K562 (cell line): ENCODE measurements at regions not wholly inside any gene's neighbourhood (a gene's known extent, or its start where the extent isn't known, plus 50 kb on each side); places are given as distances from the start of the nearest gene placed in this dataset.

Experiments used
- ATAC-seq: fragments of 200-7000 bp; cut with Tn5 transposase; 3 replicates; pipeline ENCODE4 v1.9.1; 2020; ENCODE audit warnings: moderate library complexity
- BruUV-seq: library from RNA; stranded (reverse); fragments of 400-500 nt; replicated peaks from 2 replicates; lab custom pipeline; 2021; lab: Mats Ljungman, UMichigan
- CTCF ChIA-PET: fragments of 300-600 bp; formaldehyde crosslinking; extraction: SDS; loops from one replicate; lab custom pipeline; 2021; ENCODE audit warnings: low intra/inter-chr PET ratio; lab: Yijun Ruan, JAX
- POLR2A ChIA-PET: fragments of 300-600, 350-650 bp; sonication (Branson Sonifier 250); formaldehyde crosslinking; extraction: SDS; loops from one replicate; lab custom pipeline; 2021; ENCODE audit warnings: antibody characterized with exemption, inconsistent platforms; lab: Yijun Ruan, JAX
- DNase-seq, 4 experiments: peaks; one replicate each; pipeline versions ENCODE4 v3.0.0 to v3.0.0-alpha.2; 2011 to 2018; ENCODE audit warnings: low spot score in 3 of 4, mixed read lengths in 3 of 4; ENCODE audit errors: extremely low read depth in 1 of 4
- FAIRE-seq: peaks from 2 replicates; lab custom pipeline; 2011; peaks lifted over from hg19 to GRCh38; lab: Jason Lieb, UNC
- H2AFZ ChIP-seq: 2 replicates; pipeline ENCODE4 v1.6.0; 2011; ENCODE audit warnings: low read depth, low read length, control low read depth, inconsistent platforms
- H3K27ac ChIP-seq: fragments of 200-600 bp; 3 replicates; pipeline ENCODE4 v1.8.0; 2011; ENCODE audit warnings: low read depth, mild to moderate bottlenecking, control low read depth, inconsistent platforms, low read length, moderate library complexity, mixed read lengths; ENCODE audit errors: extremely low read depth
- H3K27me3 ChIP-seq, 2 experiments: fragments of 300-600 bp in 1 of 2; 2 replicates in 1 of 2; 3 replicates in 1 of 2; pipeline versions ENCODE4 v1.6.0 to v1.8.0; 2011; ENCODE audit warnings: inconsistent platforms in 2 of 2, low read length in 2 of 2, mild to moderate bottlenecking in 1 of 2, mixed read lengths in 1 of 2, moderate library complexity in 1 of 2; ENCODE audit not compliant: control insufficient read depth in 2 of 2, insufficient read depth in 2 of 2
- H3K36me3 ChIP-seq: fragments of 300-600 bp; 3 replicates; pipeline ENCODE4 v1.8.0; 2011; ENCODE audit warnings: mild to moderate bottlenecking, low read length, inconsistent platforms; ENCODE audit not compliant: control insufficient read depth, insufficient read depth
- H3K4me1 ChIP-seq, 2 experiments: fragments of 200-600 bp in 1 of 2; replicated peaks in 1 of 2; 2 replicates in 1 of 2; 3 replicates in 1 of 2; pipeline versions ENCODE4 v1.5.1 to v1.8.0; 2011; ENCODE audit warnings: inconsistent platforms in 2 of 2, low read length in 2 of 2, mild to moderate bottlenecking in 1 of 2, mixed read lengths in 1 of 2, moderate library complexity in 1 of 2; ENCODE audit not compliant: control insufficient read depth in 2 of 2, insufficient read depth in 2 of 2
- H3K4me2 ChIP-seq: 2 replicates; pipeline ENCODE4 v1.6.1; 2011; ENCODE audit warnings: low read length, control low read depth, inconsistent platforms, mixed read lengths; ENCODE audit not compliant: insufficient read depth
- H3K4me3 ChIP-seq: fragments of 200-600 bp; sonication (generic), shearing (Covaris generic); 2 replicates; pipeline ENCODE4 v1.5.1; 2016; ENCODE audit warnings: control low read depth, inconsistent platforms
- H3K79me2 ChIP-seq: fragments of 200-600 bp; 3 replicates; pipeline ENCODE4 v1.8.0; 2011; ENCODE audit warnings: low read length, inconsistent platforms; ENCODE audit not compliant: control insufficient read depth, insufficient read depth
- H3K9ac ChIP-seq, 2 experiments: 2 replicates each; pipeline versions ENCODE4 v1.6.0 to v1.6.1; 2011; ENCODE audit warnings: low read depth in 2 of 2, low read length in 2 of 2, control low read depth in 1 of 2, inconsistent platforms in 1 of 2, mild to moderate bottlenecking in 1 of 2, mixed read lengths in 1 of 2; ENCODE audit not compliant: insufficient read depth in 1 of 2
- H3K9me1 ChIP-seq: one replicate; pipeline ENCODE4 v1.6.0; 2011; ENCODE audit warnings: inconsistent platforms, mild to moderate bottlenecking, low read length, moderate library complexity; ENCODE audit not compliant: control insufficient read depth, insufficient read depth
- H3K9me3 ChIP-seq: replicated peaks from 2 replicates; pipeline ENCODE4 v1.5.1; 2011; ENCODE audit warnings: low read depth, low read length, inconsistent platforms; ENCODE audit not compliant: control insufficient read depth, insufficient read depth
- H4K20me1 ChIP-seq: replicated peaks from 2 replicates; pipeline ENCODE4 v1.6.1; 2011; ENCODE audit warnings: low read length, inconsistent platforms, mixed read lengths; ENCODE audit not compliant: control insufficient read depth, insufficient read depth
- ARID3B ChIP-seq: fragments of 250-450 bp; sonication (Bioruptor Pico); IDR thresholded peaks from 2 replicates; pipeline ENCODE4 v1.4.0; 2020; ENCODE audit warnings: borderline replicate concordance
- FOXM1 ChIP-seq, 2 experiments: fragments of 450-650 bp in 1 of 2; sonication (generic) in 1 of 2; formaldehyde crosslinking in 1 of 2; IDR thresholded peaks; 2 replicates each; pipeline versions ENCODE4 v1.6.1 to v1.9.0; 2017 to 2022; ENCODE audit warnings: low read depth in 2 of 2, mild to moderate bottlenecking in 2 of 2, missing genetic modification reagents in 1 of 2, moderate library complexity in 1 of 2
- HMBOX1 ChIP-seq: sonication (generic); IDR thresholded peaks from 2 replicates; pipeline ENCODE4 v1.6.1; 2016
- KDM2B ChIP-seq: fragments of 250-450 bp; sonication (Bioruptor Pico); IDR thresholded peaks from 2 replicates; pipeline ENCODE4 v1.8.0; 2021; ENCODE audit warnings: mild to moderate bottlenecking, moderate library complexity
- NR1H2 ChIP-seq: sonication (generic); formaldehyde crosslinking; IDR thresholded peaks from 2 replicates; pipeline ENCODE4 v1.4.0; 2020; ENCODE audit warnings: mild to moderate bottlenecking, missing genetic modification reagents
- NR2F6 ChIP-seq: fragments of 450-650 bp; formaldehyde crosslinking; IDR thresholded peaks from 2 replicates; pipeline ENCODE4 v1.4.0; 2020; ENCODE audit warnings: mild to moderate bottlenecking
- PHF8 ChIP-seq: fragments of 200-600 bp; sonication (generic); IDR thresholded peaks from 2 replicates; pipeline ENCODE4 v1.6.1; 2012; ENCODE audit warnings: mixed run types, mild to moderate bottlenecking, inconsistent platforms, low read length, moderate library complexity, borderline replicate concordance
- SAFB ChIP-seq: fragments of 200-400 bp; formaldehyde crosslinking; IDR thresholded peaks from 2 replicates; pipeline ENCODE4 v1.6.1; 2017; ENCODE audit warnings: low read depth, low read length, borderline replicate concordance
- SAFB2 ChIP-seq: fragments of 200-400 bp; formaldehyde crosslinking; IDR thresholded peaks from 2 replicates; pipeline ENCODE4 v1.6.1; 2018; ENCODE audit warnings: borderline replicate concordance, low read length, low read depth, moderate library complexity; ENCODE audit not compliant: severe bottlenecking
- SFPQ ChIP-seq: fragments of 200-400 bp; formaldehyde crosslinking; IDR thresholded peaks from 2 replicates; pipeline ENCODE4 v1.6.1; 2017; ENCODE audit warnings: mild to moderate bottlenecking, low read depth, low read length, moderate library complexity
- ZBTB33 ChIP-seq: sonication (generic); formaldehyde crosslinking; IDR thresholded peaks from 2 replicates; pipeline ENCODE4 v1.8.1; 2023; ENCODE audit warnings: mild to moderate bottlenecking, missing genetic modification reagents
- ZC3H11A ChIP-seq: IDR thresholded peaks from 2 replicates; pipeline ENCODE4 v1.6.1; 2012; ENCODE audit warnings: low read depth, low read length, improper control_type of control experiment
- ZNF174 ChIP-seq: fragments of 250-450 bp; sonication (Bioruptor Pico); IDR thresholded peaks from 2 replicates; pipeline ENCODE4 v1.4.0; 2020; ENCODE audit warnings: mild to moderate bottlenecking
- ZNF586 ChIP-seq: fragments of 450-650 bp; formaldehyde crosslinking; conservative IDR thresholded peaks from 2 replicates; pipeline ENCODE4 v1.4.0; 2020; ENCODE audit warnings: mild to moderate bottlenecking, moderate library complexity
- ZNF75A ChIP-seq: fragments of 450-650 bp; formaldehyde crosslinking; IDR thresholded peaks from 2 replicates; pipeline ENCODE4 v1.4.0; 2020; ENCODE audit warnings: mild to moderate bottlenecking
- WGBS: fragments of 100-300 bp; shearing (Covaris generic); methylation state at CpG from one replicate; pipeline ENCODE4 v1.1.6; 2016; ENCODE audit warnings: low coverage, mixed read lengths; ENCODE audit not compliant: insufficient coverage; ENCODE audit errors: missing lambda C conversion rate; 5-methylcytosine and 5-hydroxymethylcytosine counted together
- in situ Hi-C: fragments of 300-500 bp; cut with MboI; formaldehyde crosslinking; loops from 4 replicates; pipeline ENCODE4 v1.15.0; 2018; ENCODE audit warnings: inconsistent platforms, mixed read lengths
- intact Hi-C: fragments of 100-400 bp; cut with micrococcal nuclease; formaldehyde crosslinking; loops from 2 replicates; pipeline ENCODE4 v1.14.2; 2022

GRCh38 chrX:96435378-96436035 lies 249.1 kb upstream of the DIAPH2 start:
- H3K4me2 ChIP-seq: no peak overlapping the region
- H3K9me1 ChIP-seq: no peaks in the 10 kb centered on the region
- no TSS peak for BruUV-seq
- H3K27ac ChIP-seq: no peak overlapping the region
- no peaks in the 10 kb centered on the region for H3K4me1 ChIP-seq
- in situ Hi-C loops: no loop called here
- ChIA-PET POLR2A (no interaction called here), CTCF (no interaction called here)
- ATAC-seq (no peak), DNase-seq (no peak), FAIRE-seq (no peak)
- no peaks in the 10 kb centered on the region for H3K36me3 ChIP-seq
- no peak overlapping the region for H3K4me3 ChIP-seq
- no peaks in the 10 kb centered on the region for H3K27me3 ChIP-seq
- 0% methylated on average over 2 of the region's 2 CpGs for WGBS
- H3K79me2 ChIP-seq: no peaks in the 10 kb centered on the region
- H3K9ac ChIP-seq: no peak overlapping the region
- no peaks in the 10 kb centered on the region for H3K9me3 ChIP-seq
- no peaks in the 10 kb centered on the region for H4K20me1 ChIP-seq
- intact Hi-C loops: no loop called here
- no peak overlapping the region for H2AFZ ChIP-seq
- no peak for TF ChIP-seq SFPQ
- no peak for TF ChIP-seq ZNF75A (CRISPR knock-in tag)
- TF ChIP-seq ZNF174 (CRISPR knock-in tag): no peak
- TF ChIP-seq NR1H2 (CRISPR knock-in tag): no peak
- no peak for TF ChIP-seq KDM2B (CRISPR knock-in tag)
- TF ChIP-seq SAFB2: no peak
- no peak for TF ChIP-seq PHF8
- TF ChIP-seq HMBOX1: no peak
- TF ChIP-seq SAFB: no peak
- no peak for TF ChIP-seq ZBTB33
- no peak for TF ChIP-seq ZNF586 (CRISPR knock-in tag)
- no peak for TF ChIP-seq FOXM1 (IDR thresholded peaks at IDR 0.05; ENCODE audit: low read depth)
- TF ChIP-seq FOXM1 (CRISPR knock-in tag; IDR thresholded peaks at IDR 0.05; ENCODE audit: low read depth): no peak
- no peak for TF ChIP-seq NR2F6
- no peak for TF ChIP-seq ZC3H11A
- no peak for TF ChIP-seq ARID3B
